IMR-90 (cell line): ENCODE measurements at regions not wholly inside any gene's neighbourhood (a gene's known extent, or its start where the extent isn't known, plus 50 kb on each side); places are given as distances from the start of the nearest gene placed in this dataset.
A peak's percentile ranks its signal among the peaks of the same experiment; 100 is the strongest.

Experiments
- ATAC-seq: fragments of 200-7000 bp; cut with Tn5 transposase; 2 replicates; pipeline ENCODE4 v1.9.1; 2020; ENCODE audit warnings: low read depth, mild to moderate bottlenecking, moderate library complexity
- BruUV-seq: library from RNA; stranded (reverse); fragments of 400-500 nt; replicated peaks from 2 replicates; lab custom pipeline; 2021; lab: Mats Ljungman, UMichigan
- CTCF ChIA-PET: fragments of 300-600 bp; formaldehyde crosslinking; extraction: SDS; loops from one replicate; lab custom pipeline; 2021; ENCODE audit warnings: antibody characterized with exemption; lab: Yijun Ruan, JAX
- POLR2A ChIA-PET: fragments of 300-600 bp; sonication (Branson Sonifier 250); formaldehyde crosslinking; loops from one replicate; lab custom pipeline; 2022; ENCODE audit warnings: antibody characterized with exemption; ENCODE audit not compliant: unreplicated experiment; lab: Charles Lee
- DNase-seq: peaks from one replicate; pipeline ENCODE4 v3.0.0; 2013
- H2AFZ ChIP-seq: replicated peaks from 2 replicates; pipeline ENCODE3; 2013; ENCODE audit warnings: low read length, mild to moderate bottlenecking; ENCODE audit not compliant: poor library complexity
- H2AK5ac ChIP-seq: 2 replicates; pipeline ENCODE4 v1.6.1; 2013; ENCODE audit warnings: low read depth, low read length, inconsistent platforms
- H2AK9ac ChIP-seq: replicated peaks from 2 replicates; pipeline ENCODE3; 2013; ENCODE audit warnings: mild to moderate bottlenecking, low read depth, low read length, moderate library complexity; ENCODE audit not compliant: poor library complexity
- H2BK120ac ChIP-seq: 2 replicates; pipeline ENCODE4 v1.6.1; 2013; ENCODE audit warnings: low read depth, low read length, inconsistent platforms
- H2BK15ac ChIP-seq: 3 replicates; pipeline ENCODE4 v1.6.1; 2013; ENCODE audit warnings: low read depth, low read length, inconsistent platforms
- H2BK20ac ChIP-seq: 2 replicates; pipeline ENCODE4 v1.6.1; 2013; ENCODE audit warnings: low read depth, mild to moderate bottlenecking, inconsistent platforms, low read length, moderate library complexity
- H2BK5ac ChIP-seq: 2 replicates; pipeline ENCODE4 v1.6.1; 2013; ENCODE audit warnings: mild to moderate bottlenecking, low read depth, low read length, inconsistent platforms; ENCODE audit not compliant: poor library complexity, severe bottlenecking
- H3K14ac ChIP-seq: replicated peaks from 2 replicates; pipeline ENCODE4 v1.6.1; 2013; ENCODE audit warnings: low read depth, low read length, inconsistent platforms
- H3K18ac ChIP-seq: 2 replicates; pipeline ENCODE4 v1.6.1; 2013; ENCODE audit warnings: low read depth, low read length, control low read depth
- H3K23ac ChIP-seq: 2 replicates; pipeline ENCODE4 v1.6.1; 2013; ENCODE audit warnings: low read depth, low read length, inconsistent platforms
- H3K27ac ChIP-seq: 2 replicates; pipeline ENCODE4 v1.5.1; 2013; ENCODE audit warnings: mild to moderate bottlenecking, control low read depth, low read length; ENCODE audit not compliant: insufficient read depth
- H3K27me3 ChIP-seq: 2 replicates; pipeline ENCODE4 v1.6.1; 2013; ENCODE audit warnings: low read length; ENCODE audit not compliant: control insufficient read depth, insufficient read depth
- H3K36me3 ChIP-seq: 2 replicates; pipeline ENCODE4 v1.6.1; 2013; ENCODE audit warnings: low read length, mixed read lengths; ENCODE audit not compliant: control insufficient read depth, insufficient read depth
- H3K4ac ChIP-seq: 2 replicates; pipeline ENCODE4 v1.6.1; 2013; ENCODE audit warnings: low read depth, low read length, inconsistent platforms
- H3K4me1 ChIP-seq: 2 replicates; pipeline ENCODE4 v1.6.1; 2013; ENCODE audit warnings: low read length, mixed read lengths; ENCODE audit not compliant: control insufficient read depth, insufficient read depth
- H3K4me2 ChIP-seq: 2 replicates; pipeline ENCODE4 v1.6.1; 2013; ENCODE audit warnings: low read depth, mild to moderate bottlenecking, control low read depth, low read length, moderate library complexity
- H3K4me3 ChIP-seq: 2 replicates; pipeline ENCODE4 v1.5.1; 2013; ENCODE audit warnings: low read depth, mild to moderate bottlenecking, control low read depth, low read length, moderate library complexity; ENCODE audit not compliant: insufficient read depth
- H3K56ac ChIP-seq: 2 replicates; pipeline ENCODE4 v1.6.1; 2013; ENCODE audit warnings: low read length, inconsistent platforms; ENCODE audit not compliant: insufficient read depth; ENCODE audit errors: extremely low read depth
- H3K79me1 ChIP-seq, 2 experiments: 2 replicates each; pipeline ENCODE4 v1.6.1; 2013; ENCODE audit warnings: low read length in 2 of 2, inconsistent platforms in 1 of 2, low read depth in 1 of 2
- H3K9ac ChIP-seq: 2 replicates; pipeline ENCODE4 v1.6.1; 2013; ENCODE audit warnings: low read depth, low read length, control low read depth
- H3K9me1 ChIP-seq: 2 replicates; pipeline ENCODE4 v1.6.1; 2013; ENCODE audit warnings: low read length, inconsistent platforms; ENCODE audit not compliant: insufficient read depth
- H3K9me3 ChIP-seq: 2 replicates; pipeline ENCODE4 v1.6.1; 2013; ENCODE audit warnings: low read length; ENCODE audit not compliant: control insufficient read depth, insufficient read depth
- H4K20me1 ChIP-seq: 2 replicates; pipeline ENCODE4 v1.6.1; 2013; ENCODE audit warnings: low read length, inconsistent platforms; ENCODE audit not compliant: insufficient read depth
- H4K5ac ChIP-seq: 2 replicates; pipeline ENCODE4 v1.6.1; 2013; ENCODE audit warnings: mild to moderate bottlenecking, low read depth, low read length, control low read depth
- H4K8ac ChIP-seq, 2 experiments: 2 replicates each; pipeline ENCODE4 v1.6.1; 2013; ENCODE audit warnings: low read depth in 2 of 2, low read length in 2 of 2, control low read depth in 1 of 2, inconsistent platforms in 1 of 2
- H4K91ac ChIP-seq: 2 replicates; pipeline ENCODE4 v1.6.1; 2013; ENCODE audit warnings: low read depth, low read length, inconsistent platforms; ENCODE audit not compliant: insufficient read depth
- BHLHE40 ChIP-seq: fragments of 150-350 bp; IDR thresholded peaks from 2 replicates; pipeline ENCODE4 v1.6.1; 2016; ENCODE audit warnings: mild to moderate bottlenecking, low read depth, low read length
- CHD1 ChIP-seq: IDR thresholded peaks from 2 replicates; pipeline ENCODE4 v1.6.1; 2012; ENCODE audit warnings: low read depth, low read length, improper control_type of control experiment
- CTCF ChIP-seq: conservative IDR thresholded peaks from 2 replicates; pipeline ENCODE4 v1.5.1; 2012; ENCODE audit warnings: mild to moderate bottlenecking, low read depth, low read length, improper control_type of control experiment
- FOS ChIP-seq: fragments of 150-350 bp; IDR thresholded peaks from 2 replicates; pipeline ENCODE4 v1.6.1; 2016; ENCODE audit warnings: low read depth, low read length
- MAZ ChIP-seq: IDR thresholded peaks from 2 replicates; pipeline ENCODE4 v1.6.1; 2012; ENCODE audit warnings: low read depth, mild to moderate bottlenecking, low read length, improper control_type of control experiment, moderate library complexity, borderline replicate concordance
- NFE2L2 ChIP-seq: fragments of 150-350 bp; IDR thresholded peaks from 2 replicates; pipeline ENCODE4 v1.6.1; 2016; ENCODE audit warnings: low read depth, mild to moderate bottlenecking, low read length
- POLR2A ChIP-seq: IDR thresholded peaks from 2 replicates; pipeline ENCODE4 v1.6.1; 2012; ENCODE audit warnings: mild to moderate bottlenecking, low read depth, low read length
- RAD21 ChIP-seq: IDR thresholded peaks from 2 replicates; pipeline ENCODE4 v1.6.1; 2012; ENCODE audit warnings: low read length, improper control_type of control experiment
- RFX5 ChIP-seq: IDR thresholded peaks from 2 replicates; pipeline ENCODE4 v1.8.0; 2012; ENCODE audit warnings: low read depth, mild to moderate bottlenecking, low read length, moderate library complexity
- WGBS, 2 experiments: methylation state at CpG; one replicate each; pipeline versions ENCODE4 v1.1.5 to v1.1.7; 2013; ENCODE audit warnings: missing lambda C conversion rate in 2 of 2; ENCODE audit not compliant: insufficient read length in 1 of 2; ENCODE audit errors: extremely low coverage in 2 of 2; 5-methylcytosine and 5-hydroxymethylcytosine counted together
- dilution Hi-C: fragments of 300-500 bp; cut with HindIII; formaldehyde crosslinking; loops from one replicate; pipeline ENCODE4 v1.14.3; 2018; ENCODE audit warnings: low sequenced_read_pairs; ENCODE audit not compliant: unreplicated experiment
- in situ Hi-C: fragments of 300-500 bp; cut with MboI; formaldehyde crosslinking; loops from 3 replicates; pipeline ENCODE4 v1.14.3; 2019; ENCODE audit warnings: low sequenced_read_pairs, inconsistent platforms, mixed read lengths
- intact Hi-C: fragments of 100-400 bp; cut with micrococcal nuclease; formaldehyde crosslinking; loops from 2 replicates; pipeline ENCODE4 v1.10.0; 2022

GRCh38 chr10:43963793-43964425 lies 315.2 kb upstream of the ZNF32 start:
- Histone ChIP-seq H3K9ac (no peak overlapping the region), H2BK120ac (no peak overlapping the region), H3K4me1 (peaks cover 7% of the 10 kb centered on the region; the same call in 1 of the 2 replicates), H3K79me1 (no peaks in the 10 kb centered on the region), H2AFZ (no peak overlapping the region), H4K91ac (no peak overlapping the region), H2BK20ac (no peak overlapping the region), H3K4ac (no peak overlapping the region), H2BK15ac (no peak overlapping the region), H2AK5ac (0 out of 2 replicates have a peak overlapping the region, but pooled peaks have one; percentile 16), H3K18ac (no peak overlapping the region; the same call in 1 of the 2 replicates), H4K8ac (no peak overlapping the region), H3K36me3 (no peaks in the 10 kb centered on the region), H3K27me3 (peaks cover 35% of the 10 kb centered on the region), H3K56ac (no peak overlapping the region), H3K14ac (no peak overlapping the region), H4K20me1 (no peaks in the 10 kb centered on the region), H2AK9ac (no peak overlapping the region), H3K27ac (no peak overlapping the region), H3K4me3 (no peak overlapping the region), H2BK5ac (no peak overlapping the region), H3K9me1 (peaks cover 8% of the 10 kb centered on the region; the same call in 1 of the 2 replicates), H3K9me3 (no peaks in the 10 kb centered on the region), H3K4me2 (no peak overlapping the region), H4K5ac (no peak overlapping the region), H3K23ac (no peak overlapping the region)
- intact Hi-C loops (no loop called here), dilution Hi-C loops (no loop called here), in situ Hi-C loops (no loop called here)
- POLR2A ChIA-PET = no interaction called here
- WGBS, 2 experiments = 84% methylated on average over 8 of the region's 10 CpGs; no CpG with 5 or more reads in 1 of the 2 experiments
- CTCF ChIA-PET = no interaction called here
- no peak for ATAC-seq
- TF ChIP-seq CHD1 (no peak), FOS (no peak), NFE2L2 (no peak), CTCF (no peak), MAZ (no peak), BHLHE40 (no peak), RAD21 (no peak), RFX5 (no peak), POLR2A (no peak)
- no TSS peak for BruUV-seq
- DNase-seq = no peak
